ENCODE measurements at regions not wholly inside any gene's neighbourhood (a gene's known extent, or its start where the extent isn't known, plus 50 kb on each side); places are given as distances from the start of the nearest gene placed in this dataset.

GRCh38 chr3:159928666-159929065 lies 60.0 kb upstream of the IL12A start:
- DNase-seq (ENCODE audit: extremely low read depth in 1 of 4, low spot score in 3 of 4) (no peak), ATAC-seq (no peak), FAIRE-seq (no peak)
- no peaks in the 10 kb centered on the region for H3K4me1 ChIP-seq (replicated peaks in 1 of 2; ENCODE audit: control insufficient read depth in 2 of 2, insufficient read depth in 2 of 2, low read length in 2 of 2)
- no peak overlapping the region for H3K4me3 ChIP-seq
- TF ChIP-seq ZNF316 (IDR thresholded peaks at IDR 0.05) (peak; percentile 58), MIER1 (IDR thresholded peaks at IDR 0.05; ENCODE audit: low read depth) (no peak), NFE2 (IDR thresholded peaks at IDR 0.05; ENCODE audit: low read depth) (no peak), PHF8 (IDR thresholded peaks at IDR 0.05; ENCODE audit: borderline replicate concordance, low read length) (no peak), BRF1 (IDR thresholded peaks at IDR 0.05; ENCODE audit: borderline replicate concordance, extremely low read depth, insufficient read length) (no peak), TEAD4 (IDR thresholded peaks at IDR 0.05; ENCODE audit: low read length) (no peak), TEAD4 (CRISPR knock-in tag; IDR thresholded peaks at IDR 0.05; ENCODE audit: borderline replicate concordance) (no peak), C11orf30 (IDR thresholded peaks at IDR 0.05; ENCODE audit: low read depth) (0 out of 2 replicates have a peak, but pooled peaks have one; percentile 39), MAFG (tag; conservative IDR thresholded peaks at IDR 0.05) (peak; percentile 54; the same call in 1 of the 2 replicates), CREM (IDR thresholded peaks at IDR 0.05; ENCODE audit: low read depth) (no peak), HMGN3 (IDR thresholded peaks at IDR 0.05; ENCODE audit: borderline replicate concordance, extremely low read depth, insufficient read length, low read depth, low read length) (no peak)
- ChIA-PET POLR2A (no interaction called here), CTCF (ENCODE audit: low intra/inter-chr PET ratio) (no interaction called here)
- H3K4me2 ChIP-seq (ENCODE audit: insufficient read depth, low read length): no peak overlapping the region
- 4% methylated on average over 6 of the region's 6 CpGs for WGBS (ENCODE audit: insufficient coverage, low coverage, missing lambda C conversion rate)
- H3K9me3 ChIP-seq (replicated peaks; ENCODE audit: control insufficient read depth, insufficient read depth, low read depth, low read length): no peaks in the 10 kb centered on the region
- no peaks in the 10 kb centered on the region for H4K20me1 ChIP-seq (replicated peaks; ENCODE audit: control insufficient read depth, insufficient read depth, low read length)
- BruUV-seq (replicated peaks): no TSS peak
- H3K27ac ChIP-seq (ENCODE audit: extremely low read depth, low read depth, low read length): no peak overlapping the region
- H3K27me3 ChIP-seq (ENCODE audit: control insufficient read depth in 2 of 2, insufficient read depth in 2 of 2, low read length in 2 of 2): no peaks in the 10 kb centered on the region
- no peaks in the 10 kb centered on the region for H3K36me3 ChIP-seq (ENCODE audit: control insufficient read depth, insufficient read depth, low read length)
- intact Hi-C loops (cut with micrococcal nuclease): no loop called here
- H3K9ac ChIP-seq (ENCODE audit: insufficient read depth in 1 of 2, low read depth in 2 of 2, low read length in 2 of 2): no peak overlapping the region
- H3K9me1 ChIP-seq (ENCODE audit: control insufficient read depth, insufficient read depth, low read length): no peaks in the 10 kb centered on the region
- peak overlapping the region; percentile 86; the same call in 1 of the 2 replicates for H2AFZ ChIP-seq (ENCODE audit: low read depth, low read length)
- in situ Hi-C loops (cut with MboI): no loop called here
- no peaks in the 10 kb centered on the region for H3K79me2 ChIP-seq (ENCODE audit: control insufficient read depth, insufficient read depth, low read length)
